HCT116 (cell line): ENCODE measurements at regions not wholly inside any gene's neighbourhood (a gene's known extent, or its start where the extent isn't known, plus 50 kb on each side); places are given as distances from the start of the nearest gene placed in this dataset.

Source experiments
- ATAC-seq: fragments of 200-7000 bp; cut with Tn5 transposase; 2 replicates; pipeline ENCODE4 v1.9.1; 2020; ENCODE audit warnings: mild to moderate bottlenecking, moderate library complexity
- BruUV-seq: library from RNA; stranded (reverse); fragments of 400-500 nt; replicated peaks from 2 replicates; lab custom pipeline; 2021; lab: Mats Ljungman, UMichigan
- CTCF ChIA-PET: fragments of 300-600 bp; sonication (Branson Sonifier 250); formaldehyde crosslinking; loops from one replicate; lab custom pipeline; 2021; ENCODE audit warnings: antibody characterized with exemption; lab: Charles Lee
- POLR2A ChIA-PET: fragments of 300-600, 350-600 bp; sonication (Branson Sonifier 250); formaldehyde crosslinking; loops from one replicate; lab custom pipeline; 2021; ENCODE audit warnings: antibody characterized with exemption; lab: Charles Lee
- RAD21 ChIA-PET, 2 experiments: fragments of 300-600 bp; sonication (Branson Sonifier 250); formaldehyde crosslinking; loops; one replicate each; lab custom pipeline; 2023; ENCODE audit warnings: low total read pairs in 2 of 2; ENCODE audit not compliant: uncharacterized antibody in 2 of 2, unreplicated experiment in 2 of 2, low non-redundant PET in 1 of 2; lab: Charles Lee
- DNase-seq: peaks from one replicate; pipeline ENCODE4 v3.0.0-alpha.2; 2010; ENCODE audit warnings: low read depth, low spot score
- H2AFZ ChIP-seq: fragments of 200-600 bp; shearing (Covaris generic), sonication (generic); 2 replicates; pipeline ENCODE4 v1.6.1; 2017; ENCODE audit warnings: low read depth, mixed run types, mixed read lengths, antibody characterized with exemption, low read length; ENCODE audit not compliant: poor library complexity, severe bottlenecking
- H3K27ac ChIP-seq: 2 replicates; pipeline ENCODE4 v1.5.1; 2012; ENCODE audit warnings: low read depth, low read length
- H3K27me3 ChIP-seq: fragments of 200-600 bp; sonication (generic); 2 replicates; pipeline ENCODE4 v1.6.1; 2016; ENCODE audit warnings: mixed run types, low read length, mixed read lengths; ENCODE audit not compliant: insufficient read depth
- H3K36me3 ChIP-seq, 2 experiments: fragments of 200-500 bp in 1 of 2; fragments of 200-600 bp in 1 of 2; sonication (Bioruptor generic) in 1 of 2; sonication (generic) in 1 of 2; 2 replicates each; pipeline versions ENCODE4 v1.5.1 to v1.6.1; 2014 to 2016; ENCODE audit warnings: low read length in 2 of 2, inconsistent platforms in 1 of 2, mixed read lengths in 1 of 2, mixed run types in 1 of 2; ENCODE audit not compliant: insufficient read depth in 2 of 2, control insufficient read depth in 1 of 2
- H3K4me1 ChIP-seq, 2 experiments: fragments of 200-600 bp in 1 of 2; sonication (generic) in 1 of 2; 2 replicates each; pipeline versions ENCODE4 v1.5.1 to v1.6.1; 2012 to 2017; ENCODE audit warnings: low read length in 2 of 2, inconsistent platforms in 1 of 2, mild to moderate bottlenecking in 1 of 2, mixed read lengths in 1 of 2, mixed run types in 1 of 2, moderate library complexity in 1 of 2; ENCODE audit not compliant: insufficient read depth in 2 of 2, control insufficient read depth in 1 of 2
- H3K4me2 ChIP-seq: fragments of 200-600 bp; sonication (generic); 2 replicates; pipeline ENCODE4 v1.6.1; 2017; ENCODE audit warnings: mixed run types, low read length, mixed read lengths
- H3K4me3 ChIP-seq, 2 experiments: fragments of 200-600 bp in 1 of 2; sonication (generic) in 1 of 2; replicated peaks in 1 of 2; 2 replicates each; pipeline ENCODE4 v1.5.1; 2011 to 2016; ENCODE audit warnings: low read length in 2 of 2, control low read depth in 1 of 2, low read depth in 1 of 2, mild to moderate bottlenecking in 1 of 2, mixed read lengths in 1 of 2, mixed run types in 1 of 2
- H3K79me2 ChIP-seq: fragments of 200-600 bp; sonication (generic); 2 replicates; pipeline ENCODE4 v1.6.1; 2017; ENCODE audit warnings: mild to moderate bottlenecking, mixed run types, low read length, moderate library complexity, mixed read lengths; ENCODE audit not compliant: insufficient read depth
- H3K9ac ChIP-seq: fragments of 200-600 bp; sonication (generic); 2 replicates; pipeline ENCODE4 v1.6.1; 2016; ENCODE audit warnings: low read length, mixed read lengths
- H3K9me2 ChIP-seq: fragments of 200-600 bp; sonication (generic), shearing (Covaris generic); 2 replicates; pipeline ENCODE4 v1.6.1; 2017; ENCODE audit warnings: mixed run types, mild to moderate bottlenecking, moderate library complexity; ENCODE audit not compliant: insufficient read depth
- H3K9me3 ChIP-seq, 2 experiments: fragments of 200-500 bp in 1 of 2; fragments of 200-600 bp in 1 of 2; sonication (Bioruptor generic) in 1 of 2; sonication (generic) in 1 of 2; 2 replicates each; pipeline ENCODE4 v1.6.1; 2014 to 2017; ENCODE audit warnings: low read length in 2 of 2, mixed read lengths in 2 of 2, inconsistent platforms in 1 of 2, low read depth in 1 of 2, mild to moderate bottlenecking in 1 of 2, mixed run types in 1 of 2, moderate library complexity in 1 of 2; ENCODE audit not compliant: control insufficient read depth in 1 of 2, insufficient read depth in 1 of 2
- H4K20me1 ChIP-seq: fragments of 200-600 bp; sonication (generic), shearing (Covaris generic); 2 replicates; pipeline ENCODE4 v1.6.1; 2017; ENCODE audit warnings: mixed run types, mild to moderate bottlenecking, moderate library complexity; ENCODE audit not compliant: insufficient read depth
- CBX3 ChIP-seq: IDR thresholded peaks from 2 replicates; pipeline ENCODE4 v1.6.1; 2012; ENCODE audit warnings: low read depth
- EZH2 ChIP-seq: fragments of 200-600 bp; sonication (generic); IDR thresholded peaks from 2 replicates; pipeline ENCODE4 v1.6.1; 2017; ENCODE audit warnings: antibody characterized with exemption, mixed run types
- EZH2phosphoT487 ChIP-seq: fragments of 200-600 bp; IDR thresholded peaks from 2 replicates; pipeline ENCODE4 v1.6.1; 2018; ENCODE audit warnings: antibody characterized with exemption, borderline replicate concordance
- RAD21 ChIP-seq: IDR thresholded peaks from 2 replicates; pipeline ENCODE4 v1.6.1; 2012; ENCODE audit warnings: low read depth, mild to moderate bottlenecking
- REST ChIP-seq: IDR thresholded peaks from 2 replicates; pipeline ENCODE4 v1.6.1; 2012; ENCODE audit warnings: low read depth
- SP1 ChIP-seq: IDR thresholded peaks from 2 replicates; pipeline ENCODE4 v1.6.1; 2012; ENCODE audit warnings: low read depth
- TCF7L2 ChIP-seq: IDR thresholded peaks from 2 replicates; pipeline ENCODE4 v1.7.0; 2011; ENCODE audit warnings: borderline replicate concordance, inconsistent platforms; ENCODE audit not compliant: insufficient read depth, insufficient read length; ENCODE audit errors: extremely low read depth
- YY1 ChIP-seq: IDR thresholded peaks from 2 replicates; pipeline ENCODE4 v1.6.1; 2011; ENCODE audit warnings: low read length, low read depth, moderate library complexity, mild to moderate bottlenecking; ENCODE audit not compliant: insufficient replicate concordance; ENCODE audit errors: extremely low read depth
- ZFX ChIP-seq: fragments of 450-650 bp; IDR thresholded peaks from 2 replicates; pipeline ENCODE4 v1.6.1; 2017
- intact Hi-C: fragments of 100-400 bp; cut with micrococcal nuclease; formaldehyde crosslinking; loops from 2 replicates; pipeline ENCODE4 v1.10.0; 2022

- Histone ChIP-seq H3K4me2 (no peak overlapping the region), H3K9me3 (peaks cover 0 to 11% of the 10 kb centered on the region in 2 experiments; a peak in 3 of 4 replicates), H4K20me1 (no peaks in the 10 kb centered on the region; the same call in 1 of the 2 replicates), H3K9me2 (no peaks in the 10 kb centered on the region), H3K4me1 (no peaks in the 10 kb centered on the region), H3K4me3 (no peak overlapping the region), H2AFZ (no peak overlapping the region), H3K27ac (no peak overlapping the region), H3K9ac (no peak overlapping the region), H3K27me3 (no peaks in the 10 kb centered on the region), H3K79me2 (no peaks in the 10 kb centered on the region), H3K36me3 (no peaks in the 10 kb centered on the region)
- intact Hi-C loops = no loop called here
- ChIA-PET RAD21 (no interaction called here), CTCF (no interaction called here), POLR2A (no interaction called here)
- no peak for TF ChIP-seq EZH2phosphoT487
- no peak for TF ChIP-seq EZH2
- TF ChIP-seq CBX3 = no peak
- TF ChIP-seq ZFX = no peak
- DNase-seq (no peak), ATAC-seq (no peak)
- no TSS peak for BruUV-seq
Observed at GRCh38 chr18:65415098-65415497, 335.7 kb upstream of the CDH7 start.

GRCh38 chr18:65414501-65414900 is 336.3 kb upstream of the CDH7 start:
- Histone ChIP-seq H3K27me3 (no peaks in the 10 kb centered on the region), H3K79me2 (no peaks in the 10 kb centered on the region), H3K4me3 (no peak overlapping the region), H3K9me2 (no peaks in the 10 kb centered on the region), H3K9me3 (peaks cover 0 to 11% of the 10 kb centered on the region in 2 experiments; a peak in 3 of 4 replicates), H3K27ac (no peak overlapping the region), H3K4me1 (no peaks in the 10 kb centered on the region), H2AFZ (no peak overlapping the region), H3K36me3 (no peaks in the 10 kb centered on the region), H3K9ac (no peak overlapping the region), H3K4me2 (no peak overlapping the region), H4K20me1 (no peaks in the 10 kb centered on the region; the same call in 1 of the 2 replicates)
- intact Hi-C loops = no loop called here
- BruUV-seq = no TSS peak
- ChIA-PET POLR2A (no interaction called here), CTCF (no interaction called here), RAD21 (no interaction called here)
- DNase-seq (no peak), ATAC-seq (no peak)
- TF ChIP-seq RAD21 (no peak), REST (no peak), SP1 (no peak), TCF7L2 (no peak), YY1 (no peak), EZH2phosphoT487 (no peak)
